GM12878 (cell line): ENCODE measurements at regions not wholly inside any gene's neighbourhood (a gene's known extent, or its start where the extent isn't known, plus 50 kb on each side); places are given as distances from the start of the nearest gene placed in this dataset.

Source experiments
- ATAC-seq: fragments of 200-7000 bp; cut with Tn5 transposase; 3 replicates; pipeline ENCODE4 v1.9.1; 2020; ENCODE audit warnings: mild to moderate bottlenecking, moderate library complexity
- BruUV-seq: library from RNA; stranded (reverse); fragments of 400-500 nt; replicated peaks from 2 replicates; lab custom pipeline; 2021; lab: Mats Ljungman, UMichigan
- CTCF ChIA-PET: fragments of 300-600 bp; sonication (Branson Sonifier 250); formaldehyde crosslinking; extraction: SDS; loops from one replicate; lab custom pipeline; 2021; ENCODE audit warnings: inconsistent platforms; lab: Yijun Ruan, JAX
- POLR2A ChIA-PET: fragments of 350-600 bp; formaldehyde crosslinking; extraction: SDS; loops from one replicate; lab custom pipeline; 2021; ENCODE audit warnings: inconsistent platforms; lab: Charles Lee
- RAD21 ChIA-PET: fragments of 300-600 bp; sonication (Branson Sonifier 250); formaldehyde crosslinking; loops from one replicate; lab custom pipeline; 2023; ENCODE audit warnings: antibody characterized with exemption; ENCODE audit not compliant: unreplicated experiment; lab: Charles Lee
- SMC1A ChIA-PET: fragments of 300-600 bp; sonication (Branson Sonifier 250); formaldehyde crosslinking; loops from one replicate; lab custom pipeline; 2023; ENCODE audit not compliant: unreplicated experiment, uncharacterized antibody; lab: Charles Lee
- DNase-seq: peaks from one replicate; pipeline ENCODE4 v3.0.0-alpha.2; 2011; ENCODE audit warnings: low read depth, low spot score
- FAIRE-seq: peaks from 3 replicates; lab custom pipeline; 2011; peaks lifted over from hg19 to GRCh38; lab: Jason Lieb, UNC
- H2AFZ ChIP-seq: 2 replicates; pipeline ENCODE4 v1.6.0; 2011; ENCODE audit warnings: low read depth, low read length, control low read depth; ENCODE audit not compliant: control insufficient read depth
- H3K27ac ChIP-seq: 2 replicates; pipeline ENCODE4 v1.5.1; 2011; ENCODE audit warnings: control low read depth; ENCODE audit not compliant: control insufficient read depth, insufficient read depth
- H3K27me3 ChIP-seq, 2 experiments: replicated peaks in 1 of 2; 2 replicates each; pipeline versions ENCODE4 v1.6.0 to v1.6.1; 2011; ENCODE audit warnings: low read length in 1 of 2; ENCODE audit not compliant: control insufficient read depth in 2 of 2, insufficient read depth in 2 of 2
- H3K36me3 ChIP-seq, 2 experiments: 2 replicates each; pipeline ENCODE4 v1.5.1; 2011; ENCODE audit warnings: low read length in 1 of 2; ENCODE audit not compliant: control insufficient read depth in 2 of 2, insufficient read depth in 2 of 2
- H3K4me1 ChIP-seq: 2 replicates; pipeline ENCODE4 v1.6.1; 2011; ENCODE audit warnings: mild to moderate bottlenecking, low read length, moderate library complexity, mixed read lengths; ENCODE audit not compliant: control insufficient read depth, insufficient read depth
- H3K4me2 ChIP-seq: 2 replicates; pipeline ENCODE4 v1.6.0; 2011; ENCODE audit warnings: control low read depth; ENCODE audit not compliant: control insufficient read depth, insufficient read depth
- H3K4me3 ChIP-seq: fragments of 200-600 bp; sonication (generic); 2 replicates; pipeline ENCODE4 v1.5.1; 2016
- H3K79me2 ChIP-seq: 2 replicates; pipeline ENCODE4 v1.6.0; 2011; ENCODE audit warnings: low read length; ENCODE audit not compliant: control insufficient read depth, insufficient read depth
- H3K9ac ChIP-seq: 2 replicates; pipeline ENCODE4 v1.8.0; 2011; ENCODE audit warnings: low read length, control low read depth, mixed read lengths; ENCODE audit not compliant: control insufficient read depth, insufficient read depth
- H3K9me3 ChIP-seq: replicated peaks from 3 replicates; pipeline ENCODE4 v1.5.1; 2011; ENCODE audit warnings: mild to moderate bottlenecking, low read length; ENCODE audit not compliant: control insufficient read depth, insufficient read depth
- H4K20me1 ChIP-seq: 2 replicates; pipeline ENCODE4 v1.6.0; 2011; ENCODE audit not compliant: control insufficient read depth, insufficient read depth
- DPF2 ChIP-seq: fragments of 450-650 bp; IDR thresholded peaks from 2 replicates; pipeline ENCODE4 v1.6.1; 2017; ENCODE audit warnings: mild to moderate bottlenecking
- MTA2 ChIP-seq: fragments of 450-650 bp; IDR thresholded peaks from 2 replicates; pipeline ENCODE4 v1.6.1; 2016; ENCODE audit warnings: low read depth, mild to moderate bottlenecking, moderate library complexity
- NR2F1 ChIP-seq: fragments of 450-650 bp; conservative IDR thresholded peaks from 2 replicates; pipeline ENCODE4 v1.6.1; 2017; ENCODE audit warnings: mild to moderate bottlenecking
- PAX5 ChIP-seq: IDR thresholded peaks from 2 replicates; pipeline ENCODE4 v1.6.1; 2011; ENCODE audit warnings: low read depth, low read length, borderline replicate concordance
- RAD21 ChIP-seq: IDR thresholded peaks from 2 replicates; pipeline ENCODE4 v1.6.1; 2011; ENCODE audit warnings: mild to moderate bottlenecking, low read depth, low read length, moderate library complexity; ENCODE audit not compliant: insufficient read depth
- RFX5 ChIP-seq: IDR thresholded peaks from 2 replicates; pipeline ENCODE4 v1.6.1; 2011; ENCODE audit warnings: low read depth, low read length, improper control_type of control experiment
- SP1 ChIP-seq: IDR thresholded peaks from one replicate; pipeline ENCODE4 v1.6.1; 2011; ENCODE audit warnings: low read depth, low read length
- TCF3 ChIP-seq: IDR thresholded peaks from 2 replicates; pipeline ENCODE4 v1.6.1; 2012; ENCODE audit warnings: low read depth, mild to moderate bottlenecking, low read length, borderline replicate concordance; ENCODE audit not compliant: insufficient read depth
- ZBED1 ChIP-seq: IDR thresholded peaks from 2 replicates; pipeline ENCODE4 v1.6.1; 2016; ENCODE audit warnings: borderline replicate concordance
- ZNF274 ChIP-seq: IDR thresholded peaks from one replicate; pipeline ENCODE4 v1.8.0; 2011; ENCODE audit not compliant: insufficient read length, insufficient read depth
- ZNF592 ChIP-seq: fragments of 450-650 bp; IDR thresholded peaks from 2 replicates; pipeline ENCODE4 v1.6.1; 2017; ENCODE audit warnings: mild to moderate bottlenecking, moderate library complexity
- WGBS: methylation state at CpG from one replicate; pipeline ENCODE4 v1.1.6; 2016; ENCODE audit warnings: low lambda C conversion rate; ENCODE audit not compliant: insufficient replicate concordance, insufficient coverage; ENCODE audit errors: missing lambda C conversion rate; 5-methylcytosine and 5-hydroxymethylcytosine counted together
- in situ Hi-C: fragments of 300-500 bp; cut with MboI; formaldehyde crosslinking; loops from 9 replicates; pipeline ENCODE4 v1.14.3; 2018; ENCODE audit warnings: mixed read lengths
- intact Hi-C: fragments of 100-400 bp; cut with micrococcal nuclease; formaldehyde crosslinking; loops from one replicate; pipeline ENCODE4 v1.14.2; 2022; ENCODE audit not compliant: unreplicated experiment
- TF ChIP-seq, protein P1 (sequence below): IDR thresholded peaks from 2 replicates; pipeline ENCODE4 v1.6.1; 2012; ENCODE audit warnings: mild to moderate bottlenecking, low read depth, low read length
- TF ChIP-seq, protein P2 (sequence below): fragments of 450-650 bp; IDR thresholded peaks from 2 replicates; pipeline ENCODE4 v1.6.1; 2017; ENCODE audit warnings: low read depth, mild to moderate bottlenecking, moderate library complexity
- TF ChIP-seq, protein P3 (sequence below): IDR thresholded peaks from 2 replicates; pipeline ENCODE4 v1.6.1; 2011; ENCODE audit warnings: low read depth, low read length, improper control_type of control experiment, borderline replicate concordance

GRCh38 chr16:54489225-54490111, 202.9 kb upstream of the IRX3 start:
- Histone ChIP-seq H3K4me2 (no peak overlapping the region), H2AFZ (no peak overlapping the region), H4K20me1 (no peaks in the 10 kb centered on the region), H3K27me3 (no peaks in the 10 kb centered on the region), H3K27ac (no peak overlapping the region), H3K79me2 (no peaks in the 10 kb centered on the region), H3K9ac (no peak overlapping the region), H3K4me3 (no peak overlapping the region), H3K36me3 (no peaks in the 10 kb centered on the region), H3K4me1 (no peaks in the 10 kb centered on the region), H3K9me3 (no peaks in the 10 kb centered on the region)
- intact Hi-C loops (no loop called here), in situ Hi-C loops (no loop called here)
- POLR2A ChIA-PET, result no interaction called here
- DNase-seq (no peak), FAIRE-seq (no peak), ATAC-seq (no peak)
- WGBS, result 46% methylated on average over 11 of the region's 11 CpGs
- SMC1A ChIA-PET, result no interaction called here
- RAD21 ChIA-PET, result no interaction called here
- no TSS peak for BruUV-seq
- CTCF ChIA-PET, result no interaction called here
- TF ChIP-seq ZNF592 (no peak), ZBED1 (no peak), RFX5 (no peak), DPF2 (no peak), TCF3 (no peak), NR2F1 (no peak), RAD21 (no peak), ZNF274 (no peak), MTA2 (no peak), PAX5 (no peak), SP1 (no peak)
- TF ChIP-seq, protein P1, sequence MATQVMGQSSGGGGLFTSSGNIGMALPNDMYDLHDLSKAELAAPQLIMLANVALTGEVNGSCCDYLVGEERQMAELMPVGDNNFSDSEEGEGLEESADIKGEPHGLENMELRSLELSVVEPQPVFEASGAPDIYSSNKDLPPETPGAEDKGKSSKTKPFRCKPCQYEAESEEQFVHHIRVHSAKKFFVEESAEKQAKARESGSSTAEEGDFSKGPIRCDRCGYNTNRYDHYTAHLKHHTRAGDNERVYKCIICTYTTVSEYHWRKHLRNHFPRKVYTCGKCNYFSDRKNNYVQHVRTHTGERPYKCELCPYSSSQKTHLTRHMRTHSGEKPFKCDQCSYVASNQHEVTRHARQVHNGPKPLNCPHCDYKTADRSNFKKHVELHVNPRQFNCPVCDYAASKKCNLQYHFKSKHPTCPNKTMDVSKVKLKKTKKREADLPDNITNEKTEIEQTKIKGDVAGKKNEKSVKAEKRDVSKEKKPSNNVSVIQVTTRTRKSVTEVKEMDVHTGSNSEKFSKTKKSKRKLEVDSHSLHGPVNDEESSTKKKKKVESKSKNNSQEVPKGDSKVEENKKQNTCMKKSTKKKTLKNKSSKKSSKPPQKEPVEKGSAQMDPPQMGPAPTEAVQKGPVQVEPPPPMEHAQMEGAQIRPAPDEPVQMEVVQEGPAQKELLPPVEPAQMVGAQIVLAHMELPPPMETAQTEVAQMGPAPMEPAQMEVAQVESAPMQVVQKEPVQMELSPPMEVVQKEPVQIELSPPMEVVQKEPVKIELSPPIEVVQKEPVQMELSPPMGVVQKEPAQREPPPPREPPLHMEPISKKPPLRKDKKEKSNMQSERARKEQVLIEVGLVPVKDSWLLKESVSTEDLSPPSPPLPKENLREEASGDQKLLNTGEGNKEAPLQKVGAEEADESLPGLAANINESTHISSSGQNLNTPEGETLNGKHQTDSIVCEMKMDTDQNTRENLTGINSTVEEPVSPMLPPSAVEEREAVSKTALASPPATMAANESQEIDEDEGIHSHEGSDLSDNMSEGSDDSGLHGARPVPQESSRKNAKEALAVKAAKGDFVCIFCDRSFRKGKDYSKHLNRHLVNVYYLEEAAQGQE, result no peak
- TF ChIP-seq, protein P2, sequence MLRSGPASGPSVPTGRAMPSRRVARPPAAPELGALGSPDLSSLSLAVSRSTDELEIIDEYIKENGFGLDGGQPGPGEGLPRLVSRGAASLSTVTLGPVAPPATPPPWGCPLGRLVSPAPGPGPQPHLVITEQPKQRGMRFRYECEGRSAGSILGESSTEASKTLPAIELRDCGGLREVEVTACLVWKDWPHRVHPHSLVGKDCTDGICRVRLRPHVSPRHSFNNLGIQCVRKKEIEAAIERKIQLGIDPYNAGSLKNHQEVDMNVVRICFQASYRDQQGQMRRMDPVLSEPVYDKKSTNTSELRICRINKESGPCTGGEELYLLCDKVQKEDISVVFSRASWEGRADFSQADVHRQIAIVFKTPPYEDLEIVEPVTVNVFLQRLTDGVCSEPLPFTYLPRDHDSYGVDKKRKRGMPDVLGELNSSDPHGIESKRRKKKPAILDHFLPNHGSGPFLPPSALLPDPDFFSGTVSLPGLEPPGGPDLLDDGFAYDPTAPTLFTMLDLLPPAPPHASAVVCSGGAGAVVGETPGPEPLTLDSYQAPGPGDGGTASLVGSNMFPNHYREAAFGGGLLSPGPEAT, result no peak
- TF ChIP-seq, protein P3, sequence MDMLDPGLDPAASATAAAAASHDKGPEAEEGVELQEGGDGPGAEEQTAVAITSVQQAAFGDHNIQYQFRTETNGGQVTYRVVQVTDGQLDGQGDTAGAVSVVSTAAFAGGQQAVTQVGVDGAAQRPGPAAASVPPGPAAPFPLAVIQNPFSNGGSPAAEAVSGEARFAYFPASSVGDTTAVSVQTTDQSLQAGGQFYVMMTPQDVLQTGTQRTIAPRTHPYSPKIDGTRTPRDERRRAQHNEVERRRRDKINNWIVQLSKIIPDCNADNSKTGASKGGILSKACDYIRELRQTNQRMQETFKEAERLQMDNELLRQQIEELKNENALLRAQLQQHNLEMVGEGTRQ, result no peak
